Tibial artery (tissue), 4 donors: ENCODE measurements at regions not wholly inside any gene's neighbourhood (a gene's known extent, or its start where the extent isn't known, plus 50 kb on each side); places are given as distances from the start of the nearest gene placed in this dataset.
"Not testable (repeated sequence)": the region's sequence is repeated elsewhere in the genome, so short reads cannot be mapped to it uniquely, and the experiment has no call there.

Experiments used
- DNase-seq, 2 donors: peaks; one replicate each; pipeline ENCODE4 v3.0.0-alpha.2; 2019
- H3K27ac ChIP-seq, 2 donors: fragments of 200-600 bp; sonication (generic) in 1 of 2; 1 replicate in 1 of 2; 2 replicates in 1 of 2; pipeline ENCODE4 v1.5.1; 2018 to 2019; ENCODE audit warnings: mild to moderate bottlenecking in 1 of 2
- H3K27me3 ChIP-seq, 2 donors: fragments of 200-600 bp; sonication (generic) in 1 of 2; one replicate each; pipeline versions ENCODE4 v1.5.1 to v1.6.0; 2016 to 2019
- H3K36me3 ChIP-seq, 3 donors: fragments of 200-600 bp; sonication (generic) in 2 of 3; one replicate each; pipeline ENCODE4 v1.5.1; 2016 to 2019; ENCODE audit warnings: mild to moderate bottlenecking in 2 of 3
- H3K4me1 ChIP-seq, 4 donors: fragments of 200-600 bp; sonication (generic) in 2 of 4; 1 replicate in 3 of 4; 2 replicates in 1 of 4; pipeline ENCODE4 v1.5.1; 2016 to 2019
- H3K4me3 ChIP-seq, 2 donors: fragments of 200-600 bp; sonication (generic) in 1 of 2; 1 replicate in 1 of 2; 2 replicates in 1 of 2; pipeline ENCODE4 v1.5.1; 2018 to 2019; ENCODE audit warnings: mild to moderate bottlenecking in 2 of 2
- H3K9me3 ChIP-seq, 3 donors: fragments of 200-600 bp; sonication (generic) in 1 of 3; one replicate each; pipeline ENCODE4 v1.5.1; 2016 to 2019
- intact Hi-C: fragments of 100-400 bp; cut with DNase I; formaldehyde crosslinking; loops from one replicate; pipeline ENCODE4 v1.15.0; 2023; ENCODE audit warnings: low total_unique reads
- TF ChIP-seq, protein P1 (sequence below), 2 experiments: fragments of 200-600 bp in 1 of 2; fragments of 450-650 bp in 1 of 2; IDR thresholded peaks; one replicate each; pipeline ENCODE4 v1.5.1; 2017 to 2019; ENCODE audit warnings: antibody characterized with exemption in 2 of 2, mild to moderate bottlenecking in 1 of 2, moderate library complexity in 1 of 2

DNA sequence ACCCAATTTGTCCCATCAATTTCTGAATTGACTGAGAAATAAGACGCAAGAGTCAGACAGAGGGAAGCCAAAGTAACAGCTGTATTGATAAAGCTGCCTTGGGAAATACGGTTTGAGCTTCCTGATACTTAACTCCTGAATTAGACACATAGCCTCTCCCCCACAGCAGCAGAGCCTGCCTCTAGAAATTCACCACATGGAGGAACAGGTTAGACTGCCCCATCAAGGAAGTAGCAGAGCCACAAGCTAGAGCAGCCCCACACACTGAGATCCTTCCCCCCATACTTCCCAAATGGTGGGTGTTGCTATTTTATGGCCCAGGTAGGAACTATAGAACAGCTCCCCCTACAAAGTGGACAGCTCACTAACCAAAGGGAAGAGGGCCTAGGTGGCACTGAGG is 220.0 kb downstream of the SMAD2 start:
- DNase-seq, result no peak
- no peaks in the 10 kb centered on the region for H3K9me3 ChIP-seq
- H3K27me3 ChIP-seq, result no peaks in the 10 kb centered on the region
- intact Hi-C loops, result no loop called here
- H3K36me3 ChIP-seq, result no peaks in the 10 kb centered on the region
- TF ChIP-seq, protein P1, sequence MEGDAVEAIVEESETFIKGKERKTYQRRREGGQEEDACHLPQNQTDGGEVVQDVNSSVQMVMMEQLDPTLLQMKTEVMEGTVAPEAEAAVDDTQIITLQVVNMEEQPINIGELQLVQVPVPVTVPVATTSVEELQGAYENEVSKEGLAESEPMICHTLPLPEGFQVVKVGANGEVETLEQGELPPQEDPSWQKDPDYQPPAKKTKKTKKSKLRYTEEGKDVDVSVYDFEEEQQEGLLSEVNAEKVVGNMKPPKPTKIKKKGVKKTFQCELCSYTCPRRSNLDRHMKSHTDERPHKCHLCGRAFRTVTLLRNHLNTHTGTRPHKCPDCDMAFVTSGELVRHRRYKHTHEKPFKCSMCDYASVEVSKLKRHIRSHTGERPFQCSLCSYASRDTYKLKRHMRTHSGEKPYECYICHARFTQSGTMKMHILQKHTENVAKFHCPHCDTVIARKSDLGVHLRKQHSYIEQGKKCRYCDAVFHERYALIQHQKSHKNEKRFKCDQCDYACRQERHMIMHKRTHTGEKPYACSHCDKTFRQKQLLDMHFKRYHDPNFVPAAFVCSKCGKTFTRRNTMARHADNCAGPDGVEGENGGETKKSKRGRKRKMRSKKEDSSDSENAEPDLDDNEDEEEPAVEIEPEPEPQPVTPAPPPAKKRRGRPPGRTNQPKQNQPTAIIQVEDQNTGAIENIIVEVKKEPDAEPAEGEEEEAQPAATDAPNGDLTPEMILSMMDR (IDR thresholded peaks at IDR 0.05), result no peak
- H3K27ac ChIP-seq, result no peak overlapping the region
- no peak overlapping the region for H3K4me3 ChIP-seq
- no peaks in the 10 kb centered on the region for H3K4me1 ChIP-seq

DNA sequence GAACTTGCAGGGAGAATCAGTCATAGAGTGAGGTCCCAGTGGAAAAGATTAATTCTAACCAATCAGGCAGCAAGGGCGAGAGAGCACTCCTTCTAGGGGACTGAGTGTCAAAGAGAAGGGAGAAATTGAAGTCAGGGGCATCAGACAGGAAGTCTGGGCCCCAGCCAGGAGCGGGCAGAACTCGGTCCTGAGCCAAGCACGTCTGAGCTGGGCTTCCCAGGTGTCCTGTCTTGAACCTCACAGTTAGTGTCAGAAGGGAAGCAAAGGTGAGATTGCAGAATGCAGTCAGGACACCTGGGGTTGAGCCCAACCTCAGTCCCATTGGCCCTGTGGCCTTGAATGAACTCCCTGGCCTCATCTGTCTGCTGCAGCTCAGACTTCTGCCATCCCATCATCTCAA is 220.9 kb downstream of the SMAD2 start:
- no peak for DNase-seq
- TF ChIP-seq, protein P1 (IDR thresholded peaks at IDR 0.05), result no peak
- Histone ChIP-seq H3K36me3 (no peaks in the 10 kb centered on the region), H3K27ac (no peak overlapping the region), H3K27me3 (no peaks in the 10 kb centered on the region), H3K4me1 (no peaks in the 10 kb centered on the region), H3K4me3 (no peak overlapping the region), H3K9me3 (no peaks in the 10 kb centered on the region)
- intact Hi-C loops, result no loop called here

DNA sequence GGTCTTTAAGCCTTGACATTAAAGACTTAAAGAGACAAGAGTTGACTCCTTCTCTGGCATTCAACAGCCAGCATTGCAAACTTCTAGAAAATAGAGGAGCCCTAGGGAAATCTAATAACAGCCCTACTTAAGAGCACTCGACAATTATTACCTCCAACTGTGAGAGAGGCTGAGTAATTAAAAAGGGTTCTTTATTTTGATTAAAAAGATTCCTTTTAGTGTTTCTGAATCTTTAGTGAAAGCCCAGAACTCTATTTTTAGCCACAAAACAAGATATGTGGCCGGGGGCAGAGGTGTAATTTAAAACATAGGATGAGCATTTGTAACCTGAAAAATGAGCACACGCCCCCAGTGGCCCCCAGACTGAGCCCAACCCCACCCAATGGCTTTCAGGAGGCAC is 222.3 kb downstream of the SMAD2 start:
- Histone ChIP-seq H3K36me3 (no peaks in the 10 kb centered on the region), H3K4me1 (no peaks in the 10 kb centered on the region), H3K4me3 (no peak overlapping the region), H3K9me3 (no peaks in the 10 kb centered on the region), H3K27me3 (no peaks in the 10 kb centered on the region), H3K27ac (no peak overlapping the region)
- TF ChIP-seq, protein P1 (IDR thresholded peaks at IDR 0.05), result no peak
- no peak for DNase-seq
- intact Hi-C loops, result no loop called here

DNA sequence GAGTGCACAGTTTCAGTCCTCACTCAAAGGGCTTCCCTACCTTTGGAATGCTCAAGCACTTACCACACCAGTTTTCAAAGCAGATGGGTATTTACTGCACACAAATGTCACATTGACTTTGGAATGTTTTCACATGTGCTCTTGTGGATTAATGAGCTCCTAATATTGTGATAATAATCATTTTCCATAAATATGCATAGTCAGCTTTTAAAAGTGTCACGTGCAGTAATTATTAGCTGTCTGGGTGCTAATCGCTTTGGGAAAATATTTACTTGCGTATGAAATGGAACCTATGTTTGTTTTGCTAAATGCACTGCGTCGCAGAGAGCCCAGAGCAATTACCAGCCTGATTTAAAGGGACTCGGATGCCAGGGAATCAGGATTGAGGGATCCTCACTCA is 229.3 kb downstream of the SMAD2 start:
- Histone ChIP-seq H3K9me3 (no peaks in the 10 kb centered on the region), H3K27ac (no peak overlapping the region), H3K27me3 (peaks cover 0 to 11% of the 10 kb centered on the region in 2 donors), H3K36me3 (no peaks in the 10 kb centered on the region), H3K4me1 (no peaks in the 10 kb centered on the region), H3K4me3 (no peak overlapping the region)
- DNase-seq, result no peak
- TF ChIP-seq, protein P1 (IDR thresholded peaks at IDR 0.05), result no peak
- intact Hi-C loops, result no loop called here

DNA sequence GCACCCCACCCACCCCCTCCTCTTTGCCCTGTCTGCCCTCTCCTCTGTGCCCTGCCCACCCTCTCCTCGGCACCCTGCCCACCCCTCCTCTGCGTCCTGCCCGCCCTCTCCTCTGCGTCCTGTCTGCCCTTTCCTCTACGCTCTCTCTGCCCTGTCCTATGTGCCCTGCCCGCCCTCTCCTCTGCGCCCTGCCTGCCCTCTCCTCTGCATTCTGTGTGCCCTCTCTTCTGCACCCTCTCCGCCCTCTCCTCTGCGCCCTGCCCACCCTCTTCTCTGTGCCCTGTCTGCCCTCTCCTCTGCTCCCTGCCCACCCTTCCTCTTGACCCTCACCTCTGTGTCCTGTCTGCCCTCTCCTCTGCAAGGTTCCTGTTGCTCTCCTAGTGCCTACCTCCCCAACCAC is 233.6 kb downstream of the SMAD2 start:
- intact Hi-C loops, result no loop called here
- Histone ChIP-seq H3K4me3 (no peak overlapping the region), H3K9me3 (no peaks in the 10 kb centered on the region), H3K27ac (no peak overlapping the region), H3K4me1 (no peaks in the 10 kb centered on the region), H3K36me3 (no peaks in the 10 kb centered on the region), H3K27me3 (peaks cover 0 to 16% of the 10 kb centered on the region in 2 donors)
- DNase-seq, result no peak
- TF ChIP-seq, protein P1 (IDR thresholded peaks at IDR 0.05), result no peak

DNA sequence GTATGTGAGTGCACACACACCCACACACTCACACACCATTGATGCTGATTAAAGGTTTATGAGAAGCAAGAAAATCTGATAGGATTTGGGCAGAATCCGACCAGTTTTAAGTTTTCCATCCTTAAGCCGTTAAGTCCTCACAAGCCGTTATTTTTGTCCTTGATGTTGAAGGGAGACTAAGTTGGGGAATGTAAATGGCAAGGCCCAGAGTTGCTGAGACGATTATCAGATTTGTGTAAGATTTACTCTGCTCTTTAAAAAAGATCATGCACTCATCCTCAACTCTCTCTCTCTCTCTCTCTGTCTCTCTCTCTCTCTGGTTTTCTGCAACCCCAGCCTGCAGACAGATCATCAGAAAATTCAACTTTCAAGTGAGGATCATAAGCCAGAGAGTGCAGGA is 238.8 kb downstream of the SMAD2 start:
- DNase-seq, result no peak
- no peaks in the 10 kb centered on the region for H3K36me3 ChIP-seq
- H3K27me3 ChIP-seq, result peaks cover 0 to 6% of the 10 kb centered on the region in 2 donors
- TF ChIP-seq, protein P1 (IDR thresholded peaks at IDR 0.05), result no peak
- intact Hi-C loops, result no loop called here
- H3K27ac ChIP-seq, result no peak overlapping the region
- no peak overlapping the region for H3K4me3 ChIP-seq
- no peaks in the 10 kb centered on the region for H3K9me3 ChIP-seq
- no peaks in the 10 kb centered on the region for H3K4me1 ChIP-seq

DNA sequence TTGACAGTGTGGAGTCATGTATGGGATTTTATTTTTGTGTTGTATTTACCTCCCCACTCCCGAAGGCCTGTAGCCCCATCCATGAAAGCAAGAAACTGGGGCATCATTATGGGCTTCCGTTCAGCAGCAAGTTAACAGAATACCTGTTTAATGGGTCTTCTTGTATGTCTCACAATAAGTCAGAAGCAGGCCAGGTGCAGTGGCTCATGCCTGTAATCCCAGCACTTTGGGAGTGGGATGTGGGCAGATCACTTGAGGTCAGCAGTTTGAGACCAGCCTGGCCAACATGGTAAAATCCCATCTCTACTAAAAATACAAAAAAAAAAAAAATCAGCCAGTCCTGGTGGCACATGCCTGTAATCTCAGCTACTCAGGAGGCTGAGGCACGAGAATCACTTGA is 239.7 kb downstream of the SMAD2 start:
- H3K9me3 ChIP-seq, intact Hi-C loops, H3K27me3 ChIP-seq, H3K36me3 ChIP-seq, H3K4me1 ChIP-seq, H3K27ac ChIP-seq, DNase-seq, H3K4me3 ChIP-seq: not testable (repeated sequence)
